ENCODE measurements at regions not wholly inside any gene's neighbourhood (a gene's known extent, or its start where the extent isn't known, plus 50 kb on each side); places are given as distances from the start of the nearest gene placed in this dataset.

DNA sequence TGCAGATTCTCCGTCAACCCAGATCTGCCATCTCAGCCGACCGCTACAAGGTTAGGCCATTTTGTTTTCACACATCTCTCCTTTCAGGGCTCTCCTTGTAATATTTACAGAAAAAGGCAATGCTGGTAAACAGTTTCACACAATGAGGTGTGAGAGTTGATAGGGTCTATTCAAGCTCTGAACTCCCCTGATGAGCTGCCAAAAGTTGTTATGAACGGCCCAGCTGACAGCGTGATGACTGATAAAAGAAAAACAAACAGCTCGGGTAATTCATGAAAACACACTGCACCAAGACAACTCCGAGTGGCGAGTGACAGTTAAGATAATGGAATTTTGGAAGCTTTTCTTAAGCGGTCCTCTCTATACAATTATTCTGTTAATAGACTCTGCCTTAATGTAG lies 68.1 kb upstream of the IRX5 start:
- TF ChIP-seq YY1 (IDR thresholded peaks at IDR 0.05; ENCODE audit: insufficient read depth, insufficient read length) (no peak), SUZ12 (IDR thresholded peaks at IDR 0.05; ENCODE audit: extremely low read depth, insufficient read depth, insufficient read length) (no peak), ZNF274 (IDR thresholded peaks at IDR 0.05; ENCODE audit: low read depth, low read length) (no peak)
- no peak overlapping the region for H3K9ac ChIP-seq (ENCODE audit: insufficient read length, low read depth)
- no peak overlapping the region for H3K4me3 ChIP-seq (ENCODE audit: insufficient read length, low read depth)

DNA sequence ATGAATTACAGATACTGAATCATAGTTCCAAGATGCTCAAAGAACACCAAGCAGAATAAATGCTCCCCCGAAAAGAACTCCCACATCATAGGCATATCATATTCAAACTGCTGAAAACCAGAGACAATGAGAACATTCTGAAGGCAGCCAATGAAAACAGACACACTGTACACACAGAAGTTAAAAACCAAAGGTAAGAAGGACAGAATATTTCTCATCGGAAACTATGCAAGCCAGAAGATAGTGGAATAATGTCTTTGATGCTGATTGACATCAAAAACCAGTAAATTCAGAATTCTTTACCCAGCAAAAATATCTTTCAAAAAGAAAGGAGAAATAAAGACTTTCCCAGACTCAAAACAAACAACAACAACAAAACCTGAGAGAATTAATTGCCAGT lies 73.8 kb upstream of the IRX5 start:
- H3K27me3 ChIP-seq (ENCODE audit: insufficient read depth, insufficient read length): no peaks in the 10 kb centered on the region
- H3K36me3 ChIP-seq (ENCODE audit: insufficient read depth, insufficient read length, low read length): no peaks in the 10 kb centered on the region
- TF ChIP-seq YY1 (IDR thresholded peaks at IDR 0.05; ENCODE audit: insufficient read depth, insufficient read length): no peak
- TF ChIP-seq SUZ12 (IDR thresholded peaks at IDR 0.05; ENCODE audit: extremely low read depth, insufficient read depth, insufficient read length): no peak
- no peak for TF ChIP-seq ZNF274 (IDR thresholded peaks at IDR 0.05; ENCODE audit: low read depth, low read length)
- H3K9me3 ChIP-seq (ENCODE audit: insufficient read depth, low read length): peaks cover 12% of the 10 kb centered on the region
- H3K4me3 ChIP-seq (ENCODE audit: insufficient read length, low read depth): no peak overlapping the region
- no peak overlapping the region for H3K9ac ChIP-seq (ENCODE audit: insufficient read length, low read depth)
- H3K4me1 ChIP-seq (ENCODE audit: insufficient read depth, insufficient read length): no peaks in the 10 kb centered on the region
- no peak for DNase-seq (ENCODE audit: low read depth, low spot score)

More for the DNA sequence above, 68.1 kb upstream of the IRX5 start:
- H3K4me1 ChIP-seq (ENCODE audit: insufficient read depth, insufficient read length): no peaks in the 10 kb centered on the region
- no peaks in the 10 kb centered on the region for H3K36me3 ChIP-seq (ENCODE audit: insufficient read depth, insufficient read length, low read length)
- H3K27me3 ChIP-seq (ENCODE audit: insufficient read depth, insufficient read length): no peaks in the 10 kb centered on the region
- DNase-seq (ENCODE audit: low read depth, low spot score): no peak
- H3K9me3 ChIP-seq (ENCODE audit: insufficient read depth, low read length): peaks cover 6% of the 10 kb centered on the region

DNA sequence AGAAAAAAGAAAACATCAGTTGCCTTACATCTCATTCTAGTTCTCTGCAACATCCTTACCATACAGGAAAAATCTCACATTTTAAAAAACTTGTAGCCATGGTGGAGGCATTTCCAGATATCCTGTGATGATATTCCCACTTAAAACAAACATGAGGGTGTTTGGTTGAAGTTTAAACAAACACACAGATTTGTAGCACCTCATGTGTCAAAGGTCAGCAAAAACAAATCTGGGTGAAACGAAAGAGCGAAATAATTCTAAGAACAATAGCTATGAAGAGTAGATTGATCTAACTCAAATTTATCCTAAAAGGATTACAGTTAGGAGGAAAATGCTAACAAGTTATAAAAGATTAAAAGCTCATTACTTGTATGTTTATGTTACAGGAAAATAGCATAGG lies 83.1 kb upstream of the IRX5 start:
- H3K36me3 ChIP-seq (ENCODE audit: insufficient read depth, insufficient read length, low read length): no peaks in the 10 kb centered on the region
- no peak overlapping the region for H3K4me3 ChIP-seq (ENCODE audit: insufficient read length, low read depth)
- H3K9me3 ChIP-seq (ENCODE audit: insufficient read depth, low read length): peaks cover 10% of the 10 kb centered on the region
- H3K4me1 ChIP-seq (ENCODE audit: insufficient read depth, insufficient read length): no peaks in the 10 kb centered on the region
- H3K9ac ChIP-seq (ENCODE audit: insufficient read length, low read depth): no peak overlapping the region
- no peak for DNase-seq (ENCODE audit: low read depth, low spot score)
- no peaks in the 10 kb centered on the region for H3K27me3 ChIP-seq (ENCODE audit: insufficient read depth, insufficient read length)
- no peak for TF ChIP-seq YY1 (IDR thresholded peaks at IDR 0.05; ENCODE audit: insufficient read depth, insufficient read length)
- TF ChIP-seq ZNF274 (IDR thresholded peaks at IDR 0.05; ENCODE audit: low read depth, low read length): no peak
- no peak for TF ChIP-seq SUZ12 (IDR thresholded peaks at IDR 0.05; ENCODE audit: extremely low read depth, insufficient read depth, insufficient read length)

DNA sequence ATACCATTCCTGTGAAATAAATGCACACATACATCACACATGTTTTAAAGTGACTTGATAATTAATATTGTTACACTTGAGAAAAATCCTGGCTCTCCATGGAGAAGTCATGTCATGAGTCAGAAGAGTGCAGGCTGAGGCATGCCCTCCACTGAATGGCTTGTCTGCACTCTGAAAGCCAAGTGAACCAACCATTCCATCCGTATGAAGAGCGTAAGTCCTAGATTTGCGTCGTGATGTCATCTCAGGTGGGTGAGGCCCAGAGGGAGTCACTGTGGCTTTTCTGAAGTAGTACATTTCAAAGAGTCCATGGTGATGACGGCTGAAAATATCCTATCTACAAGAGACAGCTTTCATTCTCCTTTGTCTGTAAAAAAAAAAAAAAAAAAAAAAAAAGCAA lies 83.5 kb upstream of the IRX5 start:
- Histone ChIP-seq H3K36me3 (ENCODE audit: insufficient read depth, insufficient read length, low read length) (no peaks in the 10 kb centered on the region), H3K4me1 (ENCODE audit: insufficient read depth, insufficient read length) (no peaks in the 10 kb centered on the region), H3K9ac (ENCODE audit: insufficient read length, low read depth) (no peak overlapping the region), H3K4me3 (ENCODE audit: insufficient read length, low read depth) (no peak overlapping the region), H3K9me3 (ENCODE audit: insufficient read depth, low read length) (peaks cover 14% of the 10 kb centered on the region), H3K27me3 (ENCODE audit: insufficient read depth, insufficient read length) (no peaks in the 10 kb centered on the region)
- TF ChIP-seq SUZ12 (IDR thresholded peaks at IDR 0.05; ENCODE audit: extremely low read depth, insufficient read depth, insufficient read length): no peak
- no peak for TF ChIP-seq ZNF274 (IDR thresholded peaks at IDR 0.05; ENCODE audit: low read depth, low read length)
- no peak for TF ChIP-seq YY1 (IDR thresholded peaks at IDR 0.05; ENCODE audit: insufficient read depth, insufficient read length)
- DNase-seq (ENCODE audit: low read depth, low spot score): no peak

DNA sequence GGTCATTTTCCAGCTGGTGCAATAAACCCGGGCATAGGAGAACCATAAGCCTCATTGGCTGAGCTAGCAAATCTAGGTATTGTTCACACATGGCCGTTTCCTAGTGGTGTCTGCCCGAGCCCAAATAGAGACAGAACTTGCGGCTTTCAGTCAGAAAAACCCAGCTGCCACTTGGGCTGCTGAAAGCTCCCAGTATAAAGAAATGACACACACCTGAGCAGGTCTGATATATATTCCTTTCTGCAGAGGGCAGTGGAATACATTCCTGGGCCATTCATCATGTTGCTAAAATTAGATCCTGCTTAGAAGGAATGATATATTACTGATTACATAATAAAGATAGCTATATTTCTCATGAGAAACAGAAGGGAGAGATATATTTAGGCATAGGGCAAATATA lies 83.9 kb upstream of the IRX5 start:
- Histone ChIP-seq H3K9ac (ENCODE audit: insufficient read length, low read depth) (no peak overlapping the region), H3K4me3 (ENCODE audit: insufficient read length, low read depth) (no peak overlapping the region), H3K36me3 (ENCODE audit: insufficient read depth, insufficient read length, low read length) (no peaks in the 10 kb centered on the region), H3K27me3 (ENCODE audit: insufficient read depth, insufficient read length) (no peaks in the 10 kb centered on the region), H3K9me3 (ENCODE audit: insufficient read depth, low read length) (peaks cover 18% of the 10 kb centered on the region), H3K4me1 (ENCODE audit: insufficient read depth, insufficient read length) (no peaks in the 10 kb centered on the region)
- DNase-seq (ENCODE audit: low read depth, low spot score): no peak
- no peak for TF ChIP-seq SUZ12 (IDR thresholded peaks at IDR 0.05; ENCODE audit: extremely low read depth, insufficient read depth, insufficient read length)
- no peak for TF ChIP-seq YY1 (IDR thresholded peaks at IDR 0.05; ENCODE audit: insufficient read depth, insufficient read length)
- no peak for TF ChIP-seq ZNF274 (IDR thresholded peaks at IDR 0.05; ENCODE audit: low read depth, low read length)

DNA sequence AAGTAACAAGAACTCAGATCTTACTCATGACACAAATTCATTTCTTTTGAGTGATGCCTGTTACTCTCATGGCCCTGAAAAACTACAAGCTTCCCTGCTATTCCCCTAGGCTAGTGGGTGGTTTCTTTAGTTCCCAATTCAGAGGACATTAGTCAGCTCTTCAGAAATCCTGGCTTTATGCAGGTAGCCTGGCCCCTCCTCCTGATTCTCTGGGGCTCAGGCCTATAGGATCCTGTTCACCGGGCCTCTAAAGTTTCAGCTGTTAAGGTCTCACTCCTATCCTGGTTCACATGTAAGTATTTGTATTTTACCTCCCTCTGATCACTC lies 87.3 kb upstream of the IRX5 start:
- H3K36me3 ChIP-seq (ENCODE audit: insufficient read depth, insufficient read length, low read length): no peaks in the 10 kb centered on the region
- no peaks in the 10 kb centered on the region for H3K4me1 ChIP-seq (ENCODE audit: insufficient read depth, insufficient read length)
- no peak overlapping the region for H3K9ac ChIP-seq (ENCODE audit: insufficient read length, low read depth)
- DNase-seq (ENCODE audit: low read depth, low spot score): no peak
- no peak overlapping the region for H3K4me3 ChIP-seq (ENCODE audit: insufficient read length, low read depth)
- TF ChIP-seq ZNF274 (IDR thresholded peaks at IDR 0.05; ENCODE audit: low read depth, low read length) (no peak), YY1 (IDR thresholded peaks at IDR 0.05; ENCODE audit: insufficient read depth, insufficient read length) (no peak), SUZ12 (IDR thresholded peaks at IDR 0.05; ENCODE audit: extremely low read depth, insufficient read depth, insufficient read length) (no peak)
- peaks cover 21% of the 10 kb centered on the region for H3K9me3 ChIP-seq (ENCODE audit: insufficient read depth, low read length)
- H3K27me3 ChIP-seq (ENCODE audit: insufficient read depth, insufficient read length): no peaks in the 10 kb centered on the region

DNA sequence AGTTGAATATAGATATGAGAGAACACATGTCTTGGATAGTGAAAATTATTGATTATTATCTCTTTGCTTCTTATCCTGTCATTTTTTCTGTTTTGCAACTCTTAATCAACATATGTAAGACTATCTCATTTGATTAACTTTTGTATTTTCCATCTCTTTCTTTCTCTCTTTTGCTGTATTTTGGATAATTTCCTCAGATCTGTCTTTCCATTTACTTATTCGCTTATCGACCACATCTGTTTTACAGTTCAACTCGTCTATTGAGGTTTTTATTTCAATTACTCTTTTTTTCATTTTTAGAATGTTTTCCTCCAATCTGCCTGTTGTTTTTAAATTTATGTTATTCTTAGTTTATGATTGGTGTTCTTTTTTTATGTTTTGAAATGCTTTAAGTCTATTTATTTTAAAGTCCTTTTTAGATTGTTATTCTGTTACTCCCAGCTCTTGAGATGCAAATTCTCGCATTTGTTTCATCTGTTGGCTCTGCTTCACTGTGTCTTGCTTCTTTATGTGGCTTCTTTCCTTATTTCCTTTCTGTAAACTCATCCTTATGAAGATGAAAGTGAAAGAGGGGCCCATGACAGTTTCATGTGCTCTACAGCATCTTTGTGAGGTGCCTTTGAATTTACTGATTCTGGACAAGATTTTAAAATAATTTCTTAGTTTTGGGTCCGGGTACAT lies 87.8 kb upstream of the IRX5 start:
- no peaks in the 10 kb centered on the region for H3K27me3 ChIP-seq (ENCODE audit: insufficient read depth, insufficient read length)
- DNase-seq (ENCODE audit: low read depth, low spot score): no peak
- no peaks in the 10 kb centered on the region for H3K4me1 ChIP-seq (ENCODE audit: insufficient read depth, insufficient read length)
- H3K4me3 ChIP-seq (ENCODE audit: insufficient read length, low read depth): no peak overlapping the region
- TF ChIP-seq YY1 (IDR thresholded peaks at IDR 0.05; ENCODE audit: insufficient read depth, insufficient read length): no peak
- TF ChIP-seq ZNF274 (IDR thresholded peaks at IDR 0.05; ENCODE audit: low read depth, low read length): no peak
- TF ChIP-seq SUZ12 (IDR thresholded peaks at IDR 0.05; ENCODE audit: extremely low read depth, insufficient read depth, insufficient read length): no peak
- H3K9me3 ChIP-seq (ENCODE audit: insufficient read depth, low read length): peaks cover 21% of the 10 kb centered on the region
- H3K36me3 ChIP-seq (ENCODE audit: insufficient read depth, insufficient read length, low read length): no peaks in the 10 kb centered on the region
- no peak overlapping the region for H3K9ac ChIP-seq (ENCODE audit: insufficient read length, low read depth)

Data from NT2/D1 (cell line).